ENCODE measurements at regions not wholly inside any gene's neighbourhood (a gene's known extent, or its start where the extent isn't known, plus 50 kb on each side); places are given as distances from the start of the nearest gene placed in this dataset.

DNA sequence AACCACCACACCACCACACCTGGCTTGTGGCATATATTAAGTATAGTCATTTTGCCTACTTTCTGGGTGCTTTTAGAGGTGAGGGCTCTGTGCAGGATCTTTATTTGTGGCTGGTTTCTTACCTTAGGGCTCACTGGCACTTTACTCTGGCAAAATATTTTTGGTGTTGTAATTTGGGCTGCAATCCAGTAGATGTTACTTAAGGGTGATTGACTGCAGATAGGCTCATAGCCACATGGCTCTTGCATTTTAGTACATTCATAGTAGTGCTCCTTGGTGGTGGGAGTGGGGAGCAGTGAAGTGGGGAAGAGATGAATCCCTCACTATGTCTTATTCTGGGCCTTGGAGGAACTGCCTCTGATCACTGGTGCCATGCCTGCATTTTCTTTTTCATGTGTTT is 376.1 kb upstream of the GRIN3A start:
- DNase-seq: no peak

DNA sequence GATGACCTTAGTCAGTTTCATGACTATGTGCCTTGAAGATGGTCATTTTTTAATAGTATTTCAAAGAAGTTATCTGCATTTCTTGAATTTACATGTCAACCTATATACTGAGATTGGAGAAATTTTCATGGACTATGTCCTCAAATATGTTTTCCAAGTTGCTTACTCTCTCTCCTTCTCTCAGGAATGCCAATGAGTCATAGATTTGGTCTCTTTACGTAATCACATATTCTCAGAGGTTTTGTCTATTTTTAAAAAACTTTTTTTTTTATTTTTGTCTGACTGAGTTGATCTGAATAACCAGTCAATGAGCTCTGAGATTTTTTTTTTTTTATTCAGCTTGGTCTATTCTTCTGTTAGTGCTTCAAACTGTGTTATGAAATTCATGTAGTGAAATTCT is 374.7 kb upstream of the GRIN3A start:
- no peak for DNase-seq

DNA sequence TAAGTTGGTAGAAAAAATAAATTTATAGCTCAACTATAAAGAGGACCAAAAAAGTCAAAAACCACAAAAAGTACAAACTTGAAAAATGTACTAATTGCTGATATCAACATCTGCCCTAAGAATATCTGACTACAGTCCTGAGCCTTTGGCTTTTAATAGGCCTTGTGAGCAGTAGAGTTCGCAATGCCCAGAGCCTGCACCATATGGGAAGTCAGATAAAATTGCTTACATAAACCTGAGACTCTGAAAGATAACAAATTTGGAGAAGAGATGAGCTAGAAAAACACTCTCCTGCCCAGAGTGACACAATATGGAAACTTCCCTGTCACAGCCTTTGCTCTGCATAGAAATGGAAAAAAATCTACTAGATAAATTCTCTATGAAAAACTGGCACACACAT is 368.0 kb upstream of the GRIN3A start:
- no peak for DNase-seq

DNA sequence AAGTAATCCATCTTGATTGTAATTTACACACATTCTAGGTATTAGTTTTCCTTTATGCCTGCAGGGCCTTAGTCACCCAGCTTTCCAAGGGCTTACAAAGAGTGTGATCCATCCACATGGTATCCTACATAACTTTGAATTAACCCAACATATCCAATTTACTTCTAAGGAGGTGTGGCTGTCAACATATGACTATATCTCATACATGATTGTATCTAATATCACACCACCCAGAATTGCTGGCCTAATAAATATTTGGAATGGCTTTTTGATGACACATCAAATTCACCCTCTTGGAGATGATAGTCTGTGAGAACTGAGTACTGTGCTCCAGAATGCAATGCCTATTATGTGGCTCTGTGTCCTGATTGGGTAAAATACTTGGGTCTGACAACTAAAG is 363.3 kb upstream of the GRIN3A start:
- DNase-seq: no peak

DNA sequence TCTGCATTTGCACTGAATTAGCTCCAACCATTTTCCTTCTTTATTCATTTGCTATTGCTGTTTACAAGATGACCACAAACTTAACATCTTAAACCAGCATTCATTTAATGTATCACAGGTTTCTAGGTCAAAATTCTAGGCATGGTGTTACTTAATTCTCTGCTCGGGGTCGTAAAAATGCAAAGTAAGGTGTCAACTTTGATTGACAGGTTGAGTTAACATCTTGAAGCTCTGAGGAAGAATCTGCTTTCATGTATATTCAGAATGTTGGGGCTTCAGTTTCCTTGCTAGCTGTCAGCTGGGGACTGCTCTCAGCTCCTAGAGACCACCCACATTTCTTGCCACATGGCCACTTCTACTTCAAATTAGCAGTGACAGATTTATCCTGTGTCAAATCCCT is 348.7 kb upstream of the GRIN3A start:
- no peak for DNase-seq

DNA sequence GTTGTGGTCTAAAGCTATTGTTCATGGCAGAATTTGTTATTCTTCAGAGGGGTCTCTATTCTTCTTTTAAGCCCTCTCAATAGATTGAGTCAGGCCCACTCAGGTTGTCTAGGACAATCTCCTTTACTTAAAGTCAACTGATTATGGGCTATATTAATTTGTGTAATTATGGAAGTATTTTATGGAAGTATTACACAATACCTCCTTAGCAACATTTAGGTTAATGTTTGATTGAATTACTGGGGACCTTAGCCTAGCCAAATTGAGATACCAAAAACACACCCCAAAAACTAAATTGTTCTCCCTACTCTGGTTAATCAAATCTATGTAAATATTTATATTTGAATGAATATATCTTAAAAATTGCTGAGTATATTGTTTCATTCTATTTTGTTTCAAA is 347.1 kb upstream of the GRIN3A start:
- no peak for DNase-seq

DNA sequence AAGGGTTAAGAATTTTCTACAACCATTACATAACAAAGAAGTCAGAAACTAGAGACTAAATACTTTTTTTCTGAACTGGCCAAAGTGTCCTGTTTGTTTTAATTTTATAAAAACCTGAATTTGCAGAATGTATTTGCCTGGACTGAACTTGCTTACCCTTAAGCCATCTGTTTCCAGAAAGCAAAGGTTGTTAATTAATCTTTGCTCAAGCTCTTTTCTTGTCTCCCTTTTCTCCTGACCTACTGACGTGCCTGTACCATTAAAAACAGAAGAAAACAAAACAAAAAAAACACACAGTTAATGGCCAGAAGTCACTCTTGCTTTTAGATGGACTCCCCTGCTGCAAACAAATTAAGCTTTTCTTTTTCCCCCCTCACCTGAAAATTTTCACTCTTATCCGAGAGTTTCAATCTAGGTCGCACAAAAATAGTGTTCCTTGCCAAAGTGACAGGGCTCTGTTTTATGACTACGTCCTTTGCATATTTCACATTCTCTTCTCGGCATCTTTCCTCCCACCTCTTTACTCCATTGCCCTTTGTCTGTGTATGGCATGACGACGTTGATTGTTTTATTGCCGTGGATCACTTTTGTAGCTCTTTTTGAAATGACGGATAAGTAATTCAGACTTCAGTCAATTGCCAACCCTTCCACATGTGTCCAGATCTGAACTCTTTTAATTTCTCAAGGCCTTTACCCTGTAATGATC is 333.8 kb upstream of the GRIN3A start:
- no peak for DNase-seq

DNA sequence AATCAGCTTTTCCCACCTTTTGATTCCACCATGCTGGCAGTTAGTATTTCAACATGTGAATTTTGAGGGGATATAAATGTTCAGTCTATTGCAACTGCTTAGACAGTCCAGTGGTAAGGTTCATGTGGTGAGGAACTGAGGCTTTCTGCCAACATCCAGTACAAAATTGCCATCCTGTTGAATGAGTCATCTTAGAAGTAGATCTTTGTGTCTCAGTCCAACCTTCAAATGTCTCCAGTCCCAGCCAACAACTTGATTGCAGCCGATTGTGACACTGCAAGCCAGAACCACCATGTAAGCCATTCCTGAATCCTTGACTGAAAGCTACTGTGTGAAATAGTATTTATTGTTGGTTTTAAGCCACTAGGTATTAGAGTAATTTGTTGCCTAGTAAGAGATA is 331.5 kb upstream of the GRIN3A start:
- no peak for DNase-seq

DNA sequence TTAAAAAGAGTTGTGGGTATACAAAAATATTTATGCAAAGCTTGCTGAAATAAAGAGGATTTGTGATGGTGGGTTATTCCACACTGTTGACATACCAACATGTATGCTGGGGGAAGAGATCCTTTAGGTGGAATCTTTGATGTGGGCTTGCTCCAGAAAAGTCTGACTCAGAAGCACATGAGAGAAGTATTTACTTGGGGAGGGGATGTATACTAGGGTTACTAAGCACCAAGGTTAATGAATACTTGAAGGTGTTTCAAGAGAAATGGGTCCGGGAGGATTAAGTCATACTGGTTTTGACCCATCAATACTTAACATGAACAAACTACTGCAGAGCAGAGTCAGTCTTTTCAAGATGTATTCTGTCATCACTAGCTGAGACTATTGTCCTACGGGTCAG is 316.4 kb upstream of the GRIN3A start:
- no peak for DNase-seq

DNA sequence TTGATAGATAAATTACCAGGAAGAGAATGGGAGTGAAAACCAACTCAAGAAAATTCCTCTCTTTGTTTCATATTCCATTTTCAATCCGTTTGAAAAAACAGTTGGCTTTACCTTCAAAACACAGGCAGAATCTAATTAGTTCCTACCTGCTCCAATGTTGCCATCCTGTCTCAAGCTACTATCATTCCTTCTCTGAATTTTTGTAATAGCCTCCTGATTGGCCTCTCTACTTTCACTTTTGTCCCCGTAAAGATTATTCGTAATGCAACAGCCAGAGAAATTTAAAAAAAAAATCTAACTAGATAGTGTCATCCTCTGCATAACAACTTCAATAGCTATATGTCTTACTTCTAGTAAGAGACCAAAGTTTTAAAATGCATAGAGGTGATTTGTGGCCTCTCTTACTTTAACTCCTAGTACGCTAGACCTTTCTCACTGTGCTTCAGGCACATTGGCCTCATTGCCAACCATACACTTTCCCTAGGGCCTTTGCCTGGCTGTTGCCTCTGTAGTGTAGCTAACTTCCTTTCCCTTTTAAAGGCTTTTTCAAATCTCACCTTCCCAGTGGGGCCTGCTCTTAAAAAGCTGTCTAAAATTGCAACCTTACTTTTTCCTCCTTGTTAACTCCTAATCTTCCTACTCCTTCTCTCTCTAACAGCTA is 311.3 kb upstream of the GRIN3A start:
- no peak for DNase-seq

DNA sequence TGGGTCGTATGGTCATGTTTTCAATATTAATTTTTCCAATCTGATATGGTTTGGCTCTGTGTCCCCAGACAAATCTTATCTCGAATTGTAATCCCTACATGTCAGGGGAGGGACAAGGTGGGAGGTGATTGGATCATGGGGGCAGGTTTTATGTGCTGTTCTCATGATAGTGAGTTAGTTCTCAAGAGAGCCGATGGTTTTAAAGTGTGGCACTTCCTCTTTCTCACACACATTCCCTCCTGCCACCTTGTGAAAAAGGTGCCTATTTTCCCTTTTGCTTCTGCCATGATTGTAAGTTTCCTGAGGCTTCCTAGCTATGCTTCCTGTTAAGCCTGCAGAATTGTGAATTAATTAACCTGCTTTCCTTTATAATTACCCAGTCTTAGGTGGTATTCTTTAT is 309.1 kb upstream of the GRIN3A start:
- DNase-seq: no peak

DNA sequence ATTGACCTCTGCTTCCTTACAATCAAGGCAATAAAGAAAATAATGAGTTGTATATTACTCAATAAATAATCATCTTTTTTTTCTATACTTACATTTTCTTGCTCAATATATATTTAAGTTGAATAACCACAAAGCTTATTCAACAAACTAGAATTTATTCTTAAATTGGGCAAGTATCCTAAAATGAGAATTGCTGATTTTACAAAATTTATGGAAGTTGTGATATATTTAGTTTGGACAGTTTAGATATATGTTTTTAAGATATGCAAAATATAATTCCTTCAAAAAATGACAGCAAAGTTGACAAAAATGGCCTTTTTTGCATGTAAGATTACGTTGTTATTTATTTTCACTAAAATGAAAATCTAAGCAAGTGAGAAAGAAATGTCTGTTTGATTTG is 305.7 kb upstream of the GRIN3A start:
- no peak for DNase-seq

DNA sequence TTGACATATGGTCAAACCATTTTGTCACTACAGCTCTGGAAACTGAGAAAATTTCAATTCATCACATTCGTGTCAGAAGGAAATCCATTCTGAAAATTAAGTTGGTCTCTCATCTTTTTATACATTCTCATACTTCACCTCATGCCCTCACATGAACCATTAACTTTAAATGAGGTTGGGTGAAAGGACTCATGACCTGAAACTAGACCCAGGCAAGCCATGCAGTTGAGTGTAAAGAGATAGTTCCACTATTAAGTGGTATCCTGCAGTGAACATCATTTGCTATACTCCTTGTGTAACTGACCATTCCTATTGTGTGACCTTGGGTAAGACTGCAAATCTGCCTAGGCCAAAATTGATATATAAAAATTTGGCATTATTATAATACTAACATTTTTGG is 299.6 kb upstream of the GRIN3A start:
- DNase-seq: no peak

DNA sequence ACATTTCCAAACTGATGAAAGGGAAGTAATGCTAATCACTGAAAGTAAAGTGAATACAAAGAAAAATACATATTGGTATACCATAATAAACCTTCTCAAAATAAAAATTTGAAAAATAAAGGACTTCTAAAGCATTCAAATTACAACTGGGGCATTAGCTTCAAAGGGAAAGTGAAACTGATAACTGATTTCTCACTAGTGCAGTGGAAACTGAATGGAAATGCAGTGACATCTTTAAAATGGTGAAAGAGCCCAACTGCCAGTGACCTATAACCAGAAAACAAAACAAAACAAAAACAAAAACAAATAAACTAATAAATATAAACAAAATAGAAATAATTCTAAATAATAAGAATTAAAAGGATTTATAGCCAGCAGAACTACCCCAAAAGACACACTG is 297.5 kb upstream of the GRIN3A start:
- DNase-seq: no peak

DNA sequence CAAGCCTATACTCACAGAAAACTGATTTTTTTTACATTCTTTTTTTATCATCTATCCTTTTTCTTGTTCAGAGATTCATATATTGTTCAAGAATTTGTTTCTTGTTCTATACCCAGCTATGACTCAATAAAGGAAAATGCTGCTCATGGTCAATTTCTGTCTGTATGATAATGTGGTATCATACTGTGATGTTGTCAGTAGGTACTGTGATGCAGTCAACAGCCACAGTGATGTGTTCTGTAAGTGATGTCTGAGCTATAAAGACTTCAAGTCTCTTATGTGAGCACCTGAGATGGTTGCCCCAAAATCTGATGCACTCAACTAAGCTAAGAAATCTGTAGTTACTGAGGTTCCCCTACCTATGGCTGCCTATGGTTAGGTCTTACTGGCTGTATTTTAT is 294.2 kb upstream of the GRIN3A start:
- no peak for DNase-seq

DNA sequence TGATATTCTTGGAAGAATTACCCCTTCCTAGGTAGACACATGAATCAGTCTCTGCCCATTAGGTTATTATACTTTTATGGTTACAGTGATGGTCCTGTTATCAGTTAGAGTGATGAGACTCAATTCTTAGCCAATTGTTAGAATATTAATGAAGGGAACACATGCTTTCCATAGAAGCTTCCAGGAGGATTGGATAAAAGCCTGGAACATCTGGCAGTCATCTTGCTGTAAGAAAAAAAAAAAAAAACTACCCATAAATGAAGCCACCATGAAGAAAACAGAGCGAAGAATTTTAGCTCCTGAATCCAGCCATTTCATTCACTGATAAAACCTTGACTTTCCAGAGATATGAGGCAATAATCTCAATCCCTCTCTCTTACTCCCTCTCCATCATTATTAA is 262.5 kb upstream of the GRIN3A start:
- DNase-seq: no peak

DNA sequence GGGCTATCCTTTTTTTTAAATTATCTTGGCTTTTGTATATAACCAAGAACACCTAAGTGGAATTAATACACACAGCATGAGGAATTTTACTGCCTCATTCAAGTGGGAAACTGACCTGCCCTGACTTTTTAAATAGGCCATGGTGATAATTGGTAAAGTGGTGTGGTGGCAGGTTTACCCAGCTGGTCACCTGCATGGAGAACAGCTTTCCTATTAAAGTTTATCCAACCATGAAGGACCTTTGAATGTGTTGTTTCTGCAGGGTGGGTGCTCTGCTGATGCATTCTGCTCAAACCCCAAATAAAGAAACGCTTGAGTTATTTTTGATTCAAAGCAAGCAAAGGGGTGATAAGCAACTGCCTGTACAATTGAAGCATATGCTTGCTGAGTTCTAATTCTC is 261.0 kb upstream of the GRIN3A start:
- DNase-seq: no peak

DNA sequence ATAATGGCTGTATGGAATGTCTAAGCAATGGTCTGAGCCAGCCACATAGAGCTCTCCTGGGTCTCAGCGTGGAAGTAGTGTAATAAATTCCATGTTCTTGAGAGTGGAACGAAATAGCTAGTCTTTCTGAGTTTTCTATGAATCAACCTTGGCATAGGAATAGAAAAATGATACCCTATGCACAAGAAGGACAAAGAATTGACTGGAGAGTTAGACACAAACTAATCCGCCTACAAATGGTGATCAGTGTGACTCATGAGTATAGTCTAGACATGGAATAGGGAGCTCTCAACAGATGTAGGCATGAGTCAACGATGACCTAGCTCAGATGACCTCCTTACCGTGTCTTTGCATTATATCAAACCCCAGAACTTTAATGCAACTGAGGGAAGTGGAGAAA is 256.8 kb upstream of the GRIN3A start:
- DNase-seq: no peak

DNA sequence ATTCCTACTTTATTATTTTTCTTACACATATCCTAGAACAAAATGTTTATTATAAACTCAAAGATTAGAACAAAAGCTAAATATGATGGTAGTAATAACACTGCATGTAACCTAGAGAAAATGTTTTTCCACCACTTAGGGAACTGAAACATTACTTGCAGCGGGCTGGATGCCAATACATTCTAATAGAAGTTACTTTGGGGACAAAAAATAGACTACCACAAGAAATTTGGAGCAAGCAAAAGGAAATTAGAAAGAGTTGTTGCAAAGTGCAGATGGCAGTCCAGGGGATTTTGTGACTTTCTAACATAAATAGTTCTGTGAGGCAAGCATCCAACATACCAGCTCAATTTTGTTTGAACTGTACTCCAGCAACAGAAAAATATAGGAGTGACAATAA is 255.3 kb upstream of the GRIN3A start:
- no peak for DNase-seq

DNA sequence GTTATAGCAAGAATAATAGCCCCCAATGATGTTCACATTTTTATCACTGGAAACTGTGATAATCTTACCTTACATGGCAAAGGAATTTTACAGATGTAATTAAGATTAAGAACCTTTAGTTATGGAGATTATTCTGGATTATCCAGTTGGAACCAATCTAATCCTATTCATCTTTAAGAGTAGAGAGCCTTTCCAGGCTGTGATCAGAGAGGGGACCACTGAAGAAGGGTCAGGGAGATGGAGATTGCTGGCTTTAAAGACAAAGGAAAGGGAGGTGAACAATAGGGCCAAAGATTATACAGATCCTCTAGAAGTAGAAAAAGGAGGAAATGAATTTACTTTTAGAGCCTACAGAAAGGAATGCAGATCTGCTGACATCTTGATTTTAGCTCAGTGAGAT is 253.5 kb upstream of the GRIN3A start:
- no peak for DNase-seq

DNA sequence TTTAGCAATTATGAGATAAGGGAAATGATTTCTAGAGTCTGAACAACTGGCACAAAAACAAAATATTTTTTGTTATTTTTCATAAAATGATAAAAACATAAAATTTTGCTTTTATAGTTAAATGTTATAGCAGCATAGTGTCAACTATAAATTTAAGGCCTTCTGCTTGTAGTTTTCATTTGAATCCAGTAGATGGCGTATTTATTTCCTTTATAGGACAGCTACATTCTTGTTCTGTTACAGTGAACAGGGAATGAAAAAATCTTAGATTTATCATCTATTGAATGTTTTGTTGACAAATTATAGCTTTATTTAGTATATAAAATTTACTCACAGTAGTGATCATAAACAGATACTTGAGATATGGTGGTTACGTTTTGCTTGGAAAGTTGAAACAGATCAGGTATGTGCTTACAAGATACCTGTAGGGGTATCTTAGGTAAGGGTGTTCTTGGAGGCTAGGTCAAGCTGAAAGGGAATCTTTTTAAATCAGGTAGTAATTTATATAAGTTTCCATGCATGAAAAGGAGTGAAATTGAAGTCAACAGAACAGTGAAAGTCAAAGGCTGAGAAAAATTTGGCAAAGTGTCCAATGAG is 239.3 kb upstream of the GRIN3A start:
- no peak for DNase-seq

DNA sequence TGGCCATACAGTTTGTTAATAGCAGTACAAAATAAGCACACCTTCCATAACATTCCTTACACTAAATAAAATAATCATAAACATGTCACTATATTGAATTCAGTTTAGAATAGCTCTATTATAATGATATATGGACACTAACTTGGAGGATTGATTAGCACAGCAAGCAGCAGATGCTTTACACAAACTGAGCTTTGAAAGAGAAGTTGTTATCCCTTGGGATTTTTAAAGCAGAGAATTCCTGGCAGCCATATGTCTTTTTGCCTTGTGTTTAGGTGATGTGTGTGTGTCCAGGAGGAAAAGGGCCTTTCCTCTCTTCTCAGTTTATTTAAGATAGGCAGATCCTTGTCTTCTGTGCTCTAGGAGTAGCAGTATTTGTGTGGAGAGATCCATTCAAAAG is 232.2 kb upstream of the GRIN3A start:
- no peak for DNase-seq

DNA sequence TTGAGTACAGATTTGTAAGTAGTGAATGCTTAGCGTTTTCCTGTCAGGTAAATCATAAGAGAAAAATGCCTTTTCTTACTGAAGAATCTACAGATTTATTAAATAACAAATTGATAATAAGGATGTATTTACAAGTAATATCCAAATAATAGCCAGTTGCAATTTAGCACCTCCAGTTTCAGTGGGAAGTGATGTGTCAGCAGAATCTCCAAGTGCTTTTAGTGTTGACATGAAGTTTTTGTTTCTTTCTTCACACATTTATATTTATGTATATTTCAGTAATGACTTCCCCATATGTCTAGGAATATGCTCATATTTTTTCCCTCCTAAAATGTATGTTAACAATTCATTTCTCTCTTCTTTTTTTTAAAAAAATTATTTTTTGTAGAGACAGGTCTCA is 229.9 kb upstream of the GRIN3A start:
- no peak for DNase-seq

DNA sequence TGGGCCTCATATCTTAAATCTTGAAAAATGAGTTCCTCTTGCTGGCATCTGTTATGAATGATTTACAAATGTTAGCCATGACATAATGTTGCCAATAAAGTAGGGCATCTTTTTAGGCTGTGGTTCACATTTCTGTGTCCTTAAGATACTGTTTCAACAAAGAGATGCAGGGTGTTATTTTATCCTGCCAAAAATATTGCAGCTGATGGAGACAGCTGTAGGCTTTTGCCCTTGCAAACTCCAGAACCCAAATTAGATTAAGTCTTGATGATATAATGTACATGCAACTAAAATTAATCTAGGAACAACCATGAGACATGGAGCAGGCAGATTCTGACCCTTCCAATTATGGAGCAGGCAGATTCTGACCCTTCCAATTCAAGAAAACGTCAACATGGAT is 228.2 kb upstream of the GRIN3A start:
- DNase-seq: no peak

DNA sequence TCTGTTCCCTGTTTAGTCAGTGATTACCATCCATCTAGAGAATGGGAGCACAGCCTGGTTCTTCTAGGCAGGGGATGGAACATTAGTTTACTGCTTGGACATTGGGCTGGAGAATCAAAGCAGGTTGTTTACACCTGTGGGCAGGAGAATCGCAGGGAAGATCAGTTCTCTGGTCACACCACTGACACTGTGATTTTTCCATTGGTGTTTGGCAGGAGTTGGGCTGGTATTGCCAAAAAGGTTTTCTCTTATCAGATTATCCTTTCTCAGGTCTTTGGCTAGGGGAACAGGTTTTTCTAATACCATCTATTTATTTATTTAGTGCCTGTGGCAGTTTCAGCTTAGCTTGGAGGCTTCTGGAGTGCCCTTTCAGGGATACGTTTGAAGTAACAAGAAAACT is 219.3 kb upstream of the GRIN3A start:
- no peak for DNase-seq

Data from activated CD4-positive, alpha-beta T cell treated with anti-CD3 and anti-CD28 coated beads, Interleukin-2, amount 50 U/mL, for 1 hour (primary cell).